ENCODE measurements at regions not wholly inside any gene's neighbourhood (a gene's known extent, or its start where the extent isn't known, plus 50 kb on each side); places are given as distances from the start of the nearest gene placed in this dataset.

DNA sequence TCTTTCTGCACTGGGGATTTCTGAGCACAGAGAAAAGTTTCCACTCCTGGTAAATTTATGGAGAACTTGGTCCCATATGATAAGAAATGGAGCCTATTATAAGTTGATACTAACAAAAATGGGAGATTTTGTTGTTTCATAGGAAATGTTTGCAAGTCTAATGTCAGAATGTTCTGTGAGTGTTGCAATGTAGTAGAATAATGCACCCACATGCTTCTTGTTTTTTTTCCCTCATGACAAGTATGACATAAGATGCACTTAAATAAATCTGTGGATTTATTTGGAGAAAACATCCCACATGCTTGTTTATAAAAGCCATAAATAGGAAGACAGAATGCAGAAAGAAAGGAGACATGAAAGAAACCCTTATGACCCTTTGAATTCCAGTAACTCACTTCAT, 50.8 kb upstream of the KCNJ6 start:
- no peaks in the 10 kb centered on the region for H3K27me3 Mint-ChIP-seq
- no peak overlapping the region for H3K4me3 Mint-ChIP-seq
- no peak for ATAC-seq
- no peaks in the 10 kb centered on the region for H3K9me3 Mint-ChIP-seq
- no peak overlapping the region for H3K27ac Mint-ChIP-seq
- no peaks in the 10 kb centered on the region for H3K36me3 Mint-ChIP-seq
- H3K4me1 Mint-ChIP-seq, result no peaks in the 10 kb centered on the region

DNA sequence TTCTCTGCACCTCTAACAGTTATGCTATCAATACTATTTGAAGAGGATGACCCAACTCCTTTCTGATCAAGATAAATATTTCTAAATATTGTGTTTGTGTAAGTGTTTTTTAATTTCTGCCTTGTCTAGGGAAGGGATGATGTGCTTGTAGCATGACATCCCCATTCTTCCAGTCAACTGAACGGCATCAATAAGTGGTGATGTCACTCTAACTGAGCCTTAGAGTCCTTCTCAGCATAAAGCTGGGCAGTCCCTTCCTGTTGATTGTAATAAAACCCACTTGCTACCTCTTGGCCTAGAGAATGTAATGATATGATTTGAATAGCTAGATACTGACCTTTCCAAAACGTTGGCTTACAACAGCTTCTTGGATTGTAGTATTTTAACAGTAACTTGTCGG, 52.5 kb upstream of the KCNJ6 start:
- no peak for ATAC-seq
- H3K4me3 Mint-ChIP-seq, result no peak overlapping the region
- H3K36me3 Mint-ChIP-seq, result no peaks in the 10 kb centered on the region
- H3K27ac Mint-ChIP-seq, result no peak overlapping the region
- H3K4me1 Mint-ChIP-seq, result no peaks in the 10 kb centered on the region
- no peaks in the 10 kb centered on the region for H3K9me3 Mint-ChIP-seq
- no peaks in the 10 kb centered on the region for H3K27me3 Mint-ChIP-seq

DNA sequence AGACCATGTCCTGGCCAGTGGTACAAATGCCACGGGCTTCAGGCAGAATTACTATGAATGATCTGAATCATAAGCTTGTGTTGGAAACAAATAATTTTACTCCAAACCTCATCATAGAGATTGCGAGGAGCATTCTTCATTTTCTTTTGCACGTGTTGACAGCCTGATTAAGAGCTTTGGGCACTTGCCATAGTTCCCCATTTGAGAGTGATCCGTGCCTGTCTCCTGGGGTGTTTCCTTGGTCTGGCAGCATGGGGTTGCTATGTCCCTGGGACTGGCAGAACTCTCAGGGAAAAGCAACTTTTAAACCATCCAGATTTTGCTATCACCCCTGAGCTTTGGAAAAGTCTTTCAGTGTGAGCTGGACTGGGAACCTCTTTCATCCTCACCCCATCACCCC, 54.3 kb upstream of the KCNJ6 start:
- no peaks in the 10 kb centered on the region for H3K4me1 Mint-ChIP-seq
- no peaks in the 10 kb centered on the region for H3K9me3 Mint-ChIP-seq
- no peak for ATAC-seq
- H3K27ac Mint-ChIP-seq, result no peak overlapping the region
- H3K36me3 Mint-ChIP-seq, result no peaks in the 10 kb centered on the region
- H3K4me3 Mint-ChIP-seq, result no peak overlapping the region
- no peaks in the 10 kb centered on the region for H3K27me3 Mint-ChIP-seq

DNA sequence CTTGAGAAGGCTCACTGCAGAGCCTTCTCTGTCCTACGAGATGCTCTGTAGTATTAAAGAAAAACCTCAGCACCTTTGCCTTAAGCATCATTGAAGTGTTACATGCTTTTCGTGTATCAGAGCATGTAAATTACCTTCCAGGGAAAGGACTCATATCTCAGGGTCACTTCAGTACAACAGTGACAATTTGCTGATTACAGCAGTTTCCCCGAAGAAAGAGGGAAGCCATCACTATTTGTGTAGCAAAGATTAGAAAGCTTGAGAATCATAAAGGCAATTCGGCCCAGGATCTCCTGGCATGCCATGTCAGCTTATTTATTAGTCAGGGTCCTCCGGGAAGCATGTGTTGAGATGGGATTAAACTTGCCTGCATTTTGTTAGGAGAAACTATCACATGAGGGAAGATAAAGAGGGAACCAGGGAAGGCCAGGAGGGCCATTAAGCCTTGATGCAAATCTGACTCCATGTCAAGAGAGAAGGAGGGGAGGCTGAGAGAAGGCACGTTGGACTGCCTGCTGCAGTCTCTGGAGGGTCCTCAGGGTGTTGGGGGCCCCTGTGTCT, 55.2 kb upstream of the KCNJ6 start:
- no peaks in the 10 kb centered on the region for H3K36me3 Mint-ChIP-seq
- ATAC-seq, result no peak
- H3K27me3 Mint-ChIP-seq, result no peaks in the 10 kb centered on the region
- no peaks in the 10 kb centered on the region for H3K4me1 Mint-ChIP-seq
- H3K4me3 Mint-ChIP-seq, result no peak overlapping the region
- no peaks in the 10 kb centered on the region for H3K9me3 Mint-ChIP-seq
- H3K27ac Mint-ChIP-seq, result no peak overlapping the region

DNA sequence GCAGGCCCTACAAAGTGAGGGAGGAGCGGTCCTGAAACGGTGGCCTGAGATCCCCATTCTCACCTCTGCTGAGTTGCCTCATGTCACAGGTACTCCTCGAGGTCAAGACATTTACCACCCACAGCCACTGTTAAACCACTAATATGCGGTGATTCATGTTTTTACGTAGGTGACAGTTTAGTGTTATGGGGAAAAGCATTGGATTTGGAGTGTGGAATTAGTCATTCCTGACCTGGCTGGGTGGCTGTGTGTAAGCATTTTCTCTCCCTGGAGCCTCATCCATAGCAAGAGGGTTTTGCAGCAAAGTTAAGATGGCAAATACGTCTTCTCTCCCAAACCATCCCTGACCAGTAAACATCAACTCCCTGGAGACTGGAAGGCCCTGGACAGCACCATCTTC, 57.8 kb upstream of the KCNJ6 start:
- H3K9me3 Mint-ChIP-seq, result no peaks in the 10 kb centered on the region
- H3K27me3 Mint-ChIP-seq, result no peaks in the 10 kb centered on the region
- no peak overlapping the region for H3K4me3 Mint-ChIP-seq
- H3K4me1 Mint-ChIP-seq, result no peaks in the 10 kb centered on the region
- no peak for ATAC-seq
- H3K36me3 Mint-ChIP-seq, result no peaks in the 10 kb centered on the region
- H3K27ac Mint-ChIP-seq, result no peak overlapping the region

DNA sequence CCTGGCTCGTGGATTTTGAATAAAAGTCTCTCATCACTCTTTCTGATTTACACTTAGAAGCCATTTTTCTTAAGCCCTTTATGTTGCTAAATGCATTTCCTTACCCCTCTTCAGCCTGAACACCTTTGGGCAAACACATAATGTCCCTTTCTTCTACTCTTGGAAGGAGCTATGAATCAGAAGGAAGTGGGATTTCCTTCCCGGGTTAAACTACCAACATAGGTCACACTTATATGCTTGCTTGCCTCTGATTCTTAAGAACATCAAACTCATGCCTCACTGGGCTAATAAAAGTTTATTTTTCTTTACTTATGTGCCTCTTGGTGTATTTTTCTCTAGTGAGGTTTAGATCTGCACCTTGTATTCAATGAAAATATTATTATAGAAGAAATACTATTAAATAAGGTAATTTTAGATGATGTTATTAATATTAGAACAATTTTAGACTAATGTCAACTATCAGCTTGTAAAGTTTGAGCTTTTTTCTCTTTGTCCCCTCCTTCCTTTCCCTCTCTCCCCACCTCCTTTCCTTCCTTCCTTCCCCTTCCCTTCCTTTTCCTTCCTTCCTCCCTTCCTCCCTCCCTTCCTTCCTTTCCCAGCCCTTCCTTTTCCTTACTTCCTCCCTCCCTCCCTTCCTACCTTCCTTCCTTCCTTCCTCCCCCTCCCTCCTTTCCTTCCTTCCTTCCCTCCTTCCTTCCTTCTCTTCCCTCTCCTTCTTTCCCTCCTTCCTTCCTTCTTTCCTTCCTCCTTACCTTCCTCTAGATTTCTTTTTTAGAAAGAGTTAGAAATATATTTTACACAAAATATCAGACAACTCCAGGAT, 66.5 kb upstream of the KCNJ6 start:
- Mint-ChIP-seq H3K27ac (no peak overlapping the region), H3K4me3 (no peak overlapping the region), H3K36me3 (no peaks in the 10 kb centered on the region), H3K27me3 (no peaks in the 10 kb centered on the region), H3K4me1 (no peaks in the 10 kb centered on the region), H3K9me3 (no peaks in the 10 kb centered on the region)
- no peak for ATAC-seq

DNA sequence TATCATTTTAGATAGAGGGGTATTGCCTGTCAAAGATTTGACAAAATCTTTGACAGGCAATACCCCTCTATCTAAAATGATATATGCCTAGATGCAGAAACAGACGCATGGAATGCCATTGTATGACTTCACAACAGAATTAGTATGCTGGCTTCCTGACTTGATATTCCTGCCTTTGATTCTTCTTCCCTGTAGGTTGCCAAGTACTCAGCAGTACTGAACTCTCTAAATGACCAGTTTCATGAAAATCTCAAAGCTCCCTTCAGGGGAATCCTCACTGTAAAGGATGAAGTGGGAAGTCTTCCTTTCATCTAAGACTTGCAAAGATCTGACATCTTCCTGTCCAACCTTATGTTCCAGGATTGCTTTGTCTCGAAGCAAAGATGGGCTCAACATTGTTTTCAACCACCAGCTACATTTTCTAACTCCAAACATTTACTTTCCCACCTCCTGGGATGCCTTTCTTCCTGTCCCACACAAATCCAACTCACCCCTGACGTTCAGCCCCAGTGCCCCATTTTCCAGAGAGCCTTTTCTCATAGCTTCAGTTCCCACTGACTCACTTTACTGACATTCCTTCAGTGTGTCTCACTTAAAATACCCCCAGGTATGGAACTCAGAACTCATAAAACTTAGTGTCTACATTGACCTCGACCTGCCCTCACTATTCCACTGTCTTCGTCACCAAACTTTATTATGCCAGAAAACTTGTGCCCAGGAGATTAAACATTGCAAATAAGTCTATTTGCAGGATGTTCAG, 67.3 kb upstream of the KCNJ6 start:
- no peaks in the 10 kb centered on the region for H3K36me3 Mint-ChIP-seq
- no peaks in the 10 kb centered on the region for H3K27me3 Mint-ChIP-seq
- H3K4me1 Mint-ChIP-seq, result no peaks in the 10 kb centered on the region
- H3K27ac Mint-ChIP-seq, result no peak overlapping the region
- no peak overlapping the region for H3K4me3 Mint-ChIP-seq
- no peaks in the 10 kb centered on the region for H3K9me3 Mint-ChIP-seq
- no peak for ATAC-seq

DNA sequence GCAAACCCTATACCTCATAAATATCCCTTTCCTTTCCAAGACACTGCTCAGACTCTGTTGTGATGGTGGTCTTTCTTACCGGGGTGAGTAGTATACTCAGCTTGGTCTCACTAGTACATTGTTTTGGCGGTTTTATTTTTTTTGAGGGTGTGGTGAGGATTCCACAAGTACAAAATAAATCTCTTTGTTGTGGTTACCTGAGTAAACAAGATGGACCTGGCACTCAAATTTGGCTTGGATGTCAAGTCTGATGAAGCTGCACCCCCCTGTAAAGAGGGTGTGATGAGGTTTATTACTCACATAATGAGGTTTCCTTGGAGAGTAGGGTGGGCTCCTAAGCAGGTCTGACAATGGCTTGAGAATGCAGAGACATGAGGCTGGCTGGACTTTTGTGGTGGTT, 68.2 kb upstream of the KCNJ6 start:
- no peaks in the 10 kb centered on the region for H3K9me3 Mint-ChIP-seq
- no peak overlapping the region for H3K4me3 Mint-ChIP-seq
- no peak overlapping the region for H3K27ac Mint-ChIP-seq
- H3K4me1 Mint-ChIP-seq, result no peaks in the 10 kb centered on the region
- no peaks in the 10 kb centered on the region for H3K27me3 Mint-ChIP-seq
- H3K36me3 Mint-ChIP-seq, result no peaks in the 10 kb centered on the region
- ATAC-seq, result no peak

DNA sequence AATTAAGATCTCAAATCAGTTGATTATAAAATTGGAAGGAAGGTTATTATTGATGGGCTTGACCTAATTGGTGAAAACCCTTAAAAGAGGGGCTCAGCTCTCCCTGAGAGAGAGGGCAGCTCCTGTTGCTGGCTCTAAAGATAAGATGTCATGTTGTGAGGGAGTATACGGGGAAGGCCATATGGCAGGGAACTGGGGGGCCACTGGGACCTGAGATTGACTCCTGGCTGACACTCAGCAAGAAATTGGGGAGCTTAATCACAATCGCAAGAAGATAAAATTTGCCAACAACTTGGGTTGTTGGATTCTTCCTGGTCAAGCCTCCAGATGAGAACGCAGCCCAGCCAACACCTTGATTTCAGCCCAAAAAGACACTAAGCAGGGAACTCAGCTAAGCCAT, 69.7 kb upstream of the KCNJ6 start:
- H3K9me3 Mint-ChIP-seq, result no peaks in the 10 kb centered on the region
- H3K27me3 Mint-ChIP-seq, result no peaks in the 10 kb centered on the region
- H3K36me3 Mint-ChIP-seq, result no peaks in the 10 kb centered on the region
- no peak overlapping the region for H3K4me3 Mint-ChIP-seq
- no peak for ATAC-seq
- H3K27ac Mint-ChIP-seq, result no peak overlapping the region
- no peaks in the 10 kb centered on the region for H3K4me1 Mint-ChIP-seq

DNA sequence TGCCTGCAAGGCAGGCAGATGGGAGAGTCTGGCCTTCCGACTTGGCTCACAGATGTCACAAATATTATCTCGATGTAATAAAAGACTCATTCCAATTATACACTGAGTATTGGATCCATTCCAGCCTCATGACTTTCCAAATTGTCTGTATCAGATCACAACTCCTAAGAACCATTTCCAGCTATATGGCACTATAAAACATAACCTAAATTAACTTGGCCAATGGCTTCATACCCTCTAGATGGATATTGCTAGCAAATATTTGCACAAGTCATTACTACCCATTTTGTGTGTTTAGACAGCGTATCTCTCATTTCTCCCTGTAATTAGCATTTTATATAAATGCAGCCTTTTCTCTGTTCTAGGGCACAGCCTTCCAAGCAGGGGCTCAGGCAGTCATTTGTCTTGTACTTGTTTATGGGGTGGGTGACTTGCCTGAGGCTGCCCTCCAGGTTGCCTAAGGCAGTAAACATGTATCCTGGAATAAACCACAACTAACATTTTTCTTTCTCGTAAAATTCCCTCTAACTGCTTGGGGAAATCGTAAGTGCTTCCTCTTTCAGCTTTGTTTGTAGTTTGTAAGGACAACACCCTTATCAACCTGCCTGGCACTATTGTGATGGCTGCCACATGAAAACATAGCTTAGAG, 70.6 kb upstream of the KCNJ6 start:
- Mint-ChIP-seq H3K9me3 (no peaks in the 10 kb centered on the region), H3K27ac (no peak overlapping the region), H3K27me3 (no peaks in the 10 kb centered on the region), H3K4me3 (no peak overlapping the region), H3K36me3 (no peaks in the 10 kb centered on the region), H3K4me1 (no peaks in the 10 kb centered on the region)
- no peak for ATAC-seq

DNA sequence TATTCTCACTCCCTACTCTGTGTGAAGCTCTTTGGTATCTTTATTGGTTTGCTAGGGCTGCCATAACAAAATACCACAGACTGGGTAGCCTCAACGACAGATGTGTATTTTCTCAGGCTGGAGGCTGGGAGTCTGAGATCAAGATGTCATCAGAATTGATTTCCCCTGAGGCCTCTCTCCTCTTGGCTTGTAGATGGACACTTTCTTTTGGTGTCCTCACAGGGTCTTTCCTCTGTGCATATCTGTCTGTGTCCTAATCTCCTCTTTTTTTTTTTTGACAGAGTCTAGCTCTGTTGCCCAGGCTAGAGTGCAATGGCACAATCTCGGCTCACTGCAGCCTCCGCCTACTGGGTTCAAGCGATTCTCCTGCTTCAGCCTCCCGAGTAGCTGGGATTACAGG, 71.4 kb upstream of the KCNJ6 start:
- H3K36me3 Mint-ChIP-seq, result no peaks in the 10 kb centered on the region
- no peaks in the 10 kb centered on the region for H3K27me3 Mint-ChIP-seq
- ATAC-seq, result no peak
- H3K4me3 Mint-ChIP-seq, result no peak overlapping the region
- no peak overlapping the region for H3K27ac Mint-ChIP-seq
- no peaks in the 10 kb centered on the region for H3K9me3 Mint-ChIP-seq
- no peaks in the 10 kb centered on the region for H3K4me1 Mint-ChIP-seq

DNA sequence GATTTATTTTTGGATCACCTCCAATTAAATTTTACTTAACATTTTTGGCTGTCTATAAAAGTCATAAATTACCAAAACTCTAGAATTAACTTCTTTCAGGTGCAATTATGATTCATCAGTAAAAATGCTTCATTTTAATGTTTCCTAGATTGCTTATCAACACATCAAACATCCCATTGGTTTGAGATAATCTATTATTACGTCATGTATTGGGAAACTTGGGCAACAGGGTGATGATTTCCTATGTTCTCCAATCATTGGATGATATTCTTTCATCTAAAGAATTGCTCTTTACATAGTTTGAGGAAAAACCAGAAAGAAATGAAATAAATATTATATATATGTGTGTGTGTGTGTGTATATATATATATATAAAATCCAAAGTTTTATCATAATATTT, 76.8 kb upstream of the KCNJ6 start:
- H3K9me3 Mint-ChIP-seq, result no peaks in the 10 kb centered on the region
- no peaks in the 10 kb centered on the region for H3K4me1 Mint-ChIP-seq
- H3K27me3 Mint-ChIP-seq, result no peaks in the 10 kb centered on the region
- no peak for ATAC-seq
- no peak overlapping the region for H3K4me3 Mint-ChIP-seq
- H3K36me3 Mint-ChIP-seq, result no peaks in the 10 kb centered on the region
- H3K27ac Mint-ChIP-seq, result no peak overlapping the region

DNA sequence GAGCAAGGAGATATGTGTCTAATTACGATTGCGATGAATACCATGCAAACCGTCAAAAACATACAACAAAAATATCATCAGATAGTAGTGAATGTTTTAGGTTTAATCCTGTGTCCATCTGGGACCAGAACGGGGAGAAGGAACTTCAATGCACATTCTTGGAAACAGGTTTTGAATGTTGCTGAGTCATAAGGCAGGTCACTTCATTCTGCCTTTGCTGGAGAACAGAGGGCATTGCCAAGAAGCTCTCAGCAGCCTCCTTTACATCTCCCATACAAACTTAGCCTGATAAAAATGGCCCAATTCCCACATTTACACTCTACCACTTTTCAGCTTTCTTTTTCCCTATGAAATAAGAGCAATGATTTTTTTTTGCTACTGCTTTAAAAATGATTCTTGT, 78.0 kb upstream of the KCNJ6 start:
- H3K4me3 Mint-ChIP-seq, result no peak overlapping the region
- no peak overlapping the region for H3K27ac Mint-ChIP-seq
- no peaks in the 10 kb centered on the region for H3K9me3 Mint-ChIP-seq
- no peaks in the 10 kb centered on the region for H3K27me3 Mint-ChIP-seq
- no peaks in the 10 kb centered on the region for H3K36me3 Mint-ChIP-seq
- H3K4me1 Mint-ChIP-seq, result no peaks in the 10 kb centered on the region
- ATAC-seq, result no peak

DNA sequence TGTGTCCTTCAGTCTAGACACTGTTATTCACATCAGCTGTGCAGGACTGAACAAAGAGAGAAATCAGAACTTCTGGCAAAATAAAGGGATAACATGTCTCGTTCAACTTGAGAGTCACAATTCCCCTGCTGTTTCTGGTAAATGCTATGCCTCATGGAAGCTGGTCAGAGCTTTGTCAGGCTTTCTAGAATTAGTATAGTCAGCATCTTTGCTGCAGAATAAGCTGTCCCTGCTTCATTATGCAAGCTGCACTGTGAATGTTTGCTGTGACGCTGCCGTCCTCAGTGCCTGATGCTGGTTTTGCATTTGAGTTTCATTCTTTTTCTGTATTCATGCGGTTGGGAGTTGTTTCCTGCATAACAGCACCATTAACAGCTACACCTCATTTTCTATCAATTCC, 96.4 kb upstream of the KCNJ6 start:
- peaks cover 10% of the 10 kb centered on the region for H3K9me3 Mint-ChIP-seq
- no peaks in the 10 kb centered on the region for H3K4me1 Mint-ChIP-seq
- H3K27ac Mint-ChIP-seq, result no peak overlapping the region
- no peaks in the 10 kb centered on the region for H3K36me3 Mint-ChIP-seq
- no peaks in the 10 kb centered on the region for H3K27me3 Mint-ChIP-seq
- ATAC-seq, result no peak
- H3K4me3 Mint-ChIP-seq, result no peak overlapping the region

DNA sequence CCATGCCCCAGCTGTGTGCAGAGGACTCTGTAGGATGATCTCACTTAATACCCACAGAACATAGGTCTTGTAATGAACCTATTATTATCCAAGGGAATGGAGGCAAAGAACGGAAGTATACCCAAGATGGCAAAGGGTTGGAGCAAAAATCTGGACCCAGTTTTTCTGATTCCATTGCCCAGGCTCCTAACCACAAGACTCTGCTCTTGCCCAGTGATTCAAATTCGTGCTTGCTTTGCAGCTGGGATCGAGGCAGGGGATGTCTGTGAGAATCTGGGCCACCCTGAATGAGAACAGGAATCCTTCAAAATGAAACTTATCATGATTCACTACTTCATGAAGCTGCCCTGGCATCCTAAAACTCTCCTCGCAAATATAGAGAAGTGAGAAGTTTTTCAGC, 97.5 kb upstream of the KCNJ6 start:
- H3K4me3 Mint-ChIP-seq, result no peak overlapping the region
- no peaks in the 10 kb centered on the region for H3K27me3 Mint-ChIP-seq
- H3K27ac Mint-ChIP-seq, result no peak overlapping the region
- H3K36me3 Mint-ChIP-seq, result no peaks in the 10 kb centered on the region
- ATAC-seq, result no peak
- H3K9me3 Mint-ChIP-seq, result peaks cover 7% of the 10 kb centered on the region
- no peaks in the 10 kb centered on the region for H3K4me1 Mint-ChIP-seq

All from stimulated activated memory B cell treated with anti-CD40 and anti-IgM and Interleukin-4, amounts not matched to agents 10 μg/mL and 1 μg/mL and 100 μg/mL, for 72 hours (primary cell).